SK-N-SH treated with all-trans-retinoic acid at 6 μM for 48 hours (cell line): ENCODE measurements at regions not wholly inside any gene's neighbourhood (a gene's known extent, or its start where the extent isn't known, plus 50 kb on each side); places are given as distances from the start of the nearest gene placed in this dataset.

ENCODE experiments used
- ATAC-seq: fragments of 200-7000 bp; cut with Tn5 transposase; 3 replicates; pipeline ENCODE4 v1.9.1; 2020; ENCODE audit warnings: mild to moderate bottlenecking, moderate library complexity
- ARNTL ChIP-seq: fragments of 450-650 bp; formaldehyde crosslinking; IDR thresholded peaks from 2 replicates; pipeline ENCODE4 v1.5.0; 2020; ENCODE audit warnings: low read depth, mild to moderate bottlenecking, moderate library complexity, borderline replicate concordance
- BACH2 ChIP-seq: fragments of 250-450 bp; sonication (Bioruptor Pico); IDR thresholded peaks from 2 replicates; pipeline ENCODE4 v1.9.0; 2021; ENCODE audit warnings: mild to moderate bottlenecking, borderline replicate concordance
- CSRNP3 ChIP-seq: fragments of 250-450 bp; sonication (Bioruptor Pico); IDR thresholded peaks from 2 replicates; pipeline ENCODE4 v1.5.1; 2021; ENCODE audit warnings: mild to moderate bottlenecking, moderate library complexity
- ESRRG ChIP-seq: fragments of 250-450 bp; sonication (Bioruptor Pico); IDR thresholded peaks from 2 replicates; pipeline ENCODE4 v1.6.1; 2021; ENCODE audit warnings: mild to moderate bottlenecking
- GLIS3 ChIP-seq: fragments of 250-450 bp; sonication (Bioruptor Pico); IDR thresholded peaks from 2 replicates; pipeline ENCODE4 v1.5.0; 2020; ENCODE audit warnings: mild to moderate bottlenecking, moderate library complexity
- ISL1 ChIP-seq: fragments of 250-450 bp; sonication (Bioruptor Pico); IDR thresholded peaks from 2 replicates; pipeline ENCODE4 v2.1.2; 2022; ENCODE audit warnings: mild to moderate bottlenecking, moderate library complexity
- POU6F1 ChIP-seq: fragments of 250-450 bp; sonication (Bioruptor Pico); IDR thresholded peaks from 2 replicates; pipeline ENCODE4 v1.8.0; 2021; ENCODE audit warnings: low read depth, mild to moderate bottlenecking, moderate library complexity, borderline replicate concordance
- PPARA ChIP-seq: fragments of 250-450 bp; sonication (Bioruptor Pico); IDR thresholded peaks from 2 replicates; pipeline ENCODE4 v1.5.0; 2020; ENCODE audit warnings: mild to moderate bottlenecking, borderline replicate concordance
- RARB ChIP-seq: fragments of 250-450 bp; sonication (Bioruptor Pico); IDR thresholded peaks from 2 replicates; pipeline ENCODE4 v1.8.0; 2021; ENCODE audit warnings: mild to moderate bottlenecking, moderate library complexity
- SNAI2 ChIP-seq: fragments of 250-450 bp; sonication (Bioruptor Pico); IDR thresholded peaks from 2 replicates; pipeline ENCODE4 v1.5.0; 2020; ENCODE audit warnings: mild to moderate bottlenecking, moderate library complexity
- TCF4 ChIP-seq: fragments of 250-450 bp; sonication (Bioruptor Pico); IDR thresholded peaks from 2 replicates; pipeline ENCODE4 v1.8.0; 2021; ENCODE audit warnings: mild to moderate bottlenecking, moderate library complexity, borderline replicate concordance
- TOX ChIP-seq: fragments of 250-450 bp; sonication (Bioruptor Pico); IDR thresholded peaks from 2 replicates; pipeline ENCODE4 v1.8.0; 2021; ENCODE audit warnings: mild to moderate bottlenecking, moderate library complexity, borderline replicate concordance
- TSHZ2 ChIP-seq: fragments of 250-450 bp; sonication (Bioruptor Pico); IDR thresholded peaks from 2 replicates; pipeline ENCODE4 v1.5.0; 2020; ENCODE audit warnings: mild to moderate bottlenecking, moderate library complexity
- ZC3H10 ChIP-seq: fragments of 250-450 bp; sonication (Bioruptor Pico); IDR thresholded peaks from 2 replicates; pipeline ENCODE4 v1.5.1; 2021; ENCODE audit warnings: mild to moderate bottlenecking, moderate library complexity
- ZFP3 ChIP-seq: fragments of 250-450 bp; sonication (Bioruptor Pico); IDR thresholded peaks from 2 replicates; pipeline ENCODE4 v1.5.0; 2020; ENCODE audit warnings: mild to moderate bottlenecking, moderate library complexity
- ZFP30 ChIP-seq: fragments of 450-650 bp; formaldehyde crosslinking; IDR thresholded peaks from 2 replicates; pipeline ENCODE4 v1.5.0; 2022; ENCODE audit warnings: mild to moderate bottlenecking, moderate library complexity
- ZNF565 ChIP-seq: fragments of 450-650 bp; formaldehyde crosslinking; conservative IDR thresholded peaks from 2 replicates; pipeline ENCODE4 v1.5.0; 2020; ENCODE audit warnings: low read depth, mild to moderate bottlenecking, moderate library complexity
- ZNF70 ChIP-seq: fragments of 450-650 bp; formaldehyde crosslinking; IDR thresholded peaks from 2 replicates; pipeline ENCODE4 v1.5.0; 2020; ENCODE audit warnings: mild to moderate bottlenecking, moderate library complexity
- ZNF8 ChIP-seq: fragments of 450-650 bp; formaldehyde crosslinking; IDR thresholded peaks from 2 replicates; pipeline ENCODE4 v1.5.0; 2020; ENCODE audit warnings: mild to moderate bottlenecking, moderate library complexity

GRCh38 chr1:208556461-208556860 lies 312.3 kb upstream of the PLXNA2 start:
- ATAC-seq = no peak
- TF ChIP-seq TCF4 (CRISPR knock-in tag) (no peak), TOX (CRISPR knock-in tag) (no peak), ZNF565 (no peak), ZFP30 (CRISPR knock-in tag) (no peak), GLIS3 (CRISPR knock-in tag) (no peak), PPARA (CRISPR knock-in tag) (no peak), BACH2 (CRISPR knock-in tag) (no peak), ZNF8 (no peak), TSHZ2 (CRISPR knock-in tag) (no peak), ZFP3 (CRISPR knock-in tag) (no peak), RARB (CRISPR knock-in tag) (no peak), CSRNP3 (CRISPR knock-in tag) (no peak)

- TF ChIP-seq TSHZ2 (CRISPR knock-in tag) (no peak), TOX (CRISPR knock-in tag) (no peak), CSRNP3 (CRISPR knock-in tag) (no peak), ESRRG (CRISPR knock-in tag) (no peak), ZFP30 (CRISPR knock-in tag) (no peak), GLIS3 (CRISPR knock-in tag) (no peak), ZFP3 (CRISPR knock-in tag) (no peak), ZNF70 (CRISPR knock-in tag) (no peak), ZNF8 (no peak), RARB (CRISPR knock-in tag) (no peak), BACH2 (CRISPR knock-in tag) (no peak), ZNF565 (no peak), ISL1 (CRISPR knock-in tag) (no peak), TCF4 (CRISPR knock-in tag) (no peak), ZC3H10 (no peak), PPARA (CRISPR knock-in tag) (no peak)
- ATAC-seq = peak; percentile 81
These were observed 313.0 kb upstream of the PLXNA2 start for GRCh38 chr1:208557046-208557722.

- ATAC-seq = peak; percentile 57
- TF ChIP-seq ARNTL (CRISPR knock-in tag) = no peak
- no peak for TF ChIP-seq TSHZ2 (CRISPR knock-in tag)
- TF ChIP-seq PPARA (CRISPR knock-in tag) = no peak
- no peak for TF ChIP-seq ZC3H10
- no peak for TF ChIP-seq ZFP30 (CRISPR knock-in tag)
- no peak for TF ChIP-seq TOX (CRISPR knock-in tag)
- no peak for TF ChIP-seq CSRNP3 (CRISPR knock-in tag)
- TF ChIP-seq ZNF565 = no peak
- no peak for TF ChIP-seq TCF4 (CRISPR knock-in tag)
- no peak for TF ChIP-seq SNAI2 (CRISPR knock-in tag)
- TF ChIP-seq POU6F1 (CRISPR knock-in tag) = no peak
These were observed 313.5 kb upstream of the PLXNA2 start for GRCh38 chr1:208557723-208558094.
